Glomerular visceral epithelial cell (primary cell): ENCODE measurements at regions not wholly inside any gene's neighbourhood (a gene's known extent, or its start where the extent isn't known, plus 50 kb on each side); places are given as distances from the start of the nearest gene placed in this dataset.

Experiments
- DNase-seq: peaks from one replicate; pipeline ENCODE4 v3.0.0-alpha.2; 2016; ENCODE audit errors: extremely low spot score

- DNase-seq = no peak
These were observed 51.5 kb upstream of the ANTXR2 start for GRCh38 chr4:80124246-80125211.
